ENCODE measurements at regions not wholly inside any gene's neighbourhood (a gene's known extent, or its start where the extent isn't known, plus 50 kb on each side); places are given as distances from the start of the nearest gene placed in this dataset.

GRCh38 chr1:87688136-87688535 is 359.5 kb downstream of the LMO4 start:
- H3K4me1 Mint-ChIP-seq (ENCODE audit: low read depth): no peaks in the 10 kb centered on the region
- H3K27me3 Mint-ChIP-seq (ENCODE audit: insufficient read depth): peaks cover 4% of the 10 kb centered on the region
- intact Hi-C loops (cut with micrococcal nuclease): no loop called here
- DNase-seq (ENCODE audit: low spot score): no peak
- H3K36me3 Mint-ChIP-seq (ENCODE audit: low read depth): no peaks in the 10 kb centered on the region
- H3K27ac Mint-ChIP-seq: no peak overlapping the region
- H3K9me3 Mint-ChIP-seq: no peaks in the 10 kb centered on the region
- no peak overlapping the region for H3K4me3 Mint-ChIP-seq

GRCh38 chr1:87689487-87689886 is 360.8 kb downstream of the LMO4 start:
- Mint-ChIP-seq H3K9me3 (no peaks in the 10 kb centered on the region), H3K4me3 (no peak overlapping the region), H3K27ac (no peak overlapping the region), H3K27me3 (ENCODE audit: insufficient read depth) (peaks cover 4% of the 10 kb centered on the region), H3K4me1 (ENCODE audit: low read depth) (no peaks in the 10 kb centered on the region), H3K36me3 (ENCODE audit: low read depth) (no peaks in the 10 kb centered on the region)
- intact Hi-C loops (cut with micrococcal nuclease): no loop called here
- DNase-seq (ENCODE audit: low spot score): no peak

GRCh38 chr1:87696483-87696882 is 367.8 kb downstream of the LMO4 start:
- no peaks in the 10 kb centered on the region for H3K4me1 Mint-ChIP-seq (ENCODE audit: low read depth)
- H3K27ac Mint-ChIP-seq: no peak overlapping the region
- no peaks in the 10 kb centered on the region for H3K36me3 Mint-ChIP-seq (ENCODE audit: low read depth)
- DNase-seq (ENCODE audit: low spot score): no peak
- H3K27me3 Mint-ChIP-seq (ENCODE audit: insufficient read depth): peaks cover 2% of the 10 kb centered on the region
- intact Hi-C loops (cut with micrococcal nuclease): no loop called here
- H3K9me3 Mint-ChIP-seq: peaks cover 4% of the 10 kb centered on the region
- no peak overlapping the region for H3K4me3 Mint-ChIP-seq

- no peaks in the 10 kb centered on the region for H3K4me1 Mint-ChIP-seq (ENCODE audit: low read depth)
- no peak overlapping the region for H3K27ac Mint-ChIP-seq
- H3K4me3 Mint-ChIP-seq: no peak overlapping the region
- H3K36me3 Mint-ChIP-seq (ENCODE audit: low read depth): no peaks in the 10 kb centered on the region
- intact Hi-C loops (cut with micrococcal nuclease): no loop called here
- H3K27me3 Mint-ChIP-seq (ENCODE audit: insufficient read depth): no peaks in the 10 kb centered on the region
- peaks cover 8% of the 10 kb centered on the region for H3K9me3 Mint-ChIP-seq
- no peak for DNase-seq (ENCODE audit: low spot score)
These were observed 373.8 kb downstream of the LMO4 start for GRCh38 chr1:87702455-87702854.

GRCh38 chr1:87705233-87705632 is 376.6 kb downstream of the LMO4 start:
- Mint-ChIP-seq H3K27me3 (ENCODE audit: insufficient read depth) (no peaks in the 10 kb centered on the region), H3K4me3 (no peak overlapping the region), H3K9me3 (peaks cover 8% of the 10 kb centered on the region), H3K27ac (no peak overlapping the region), H3K4me1 (ENCODE audit: low read depth) (no peaks in the 10 kb centered on the region), H3K36me3 (ENCODE audit: low read depth) (no peaks in the 10 kb centered on the region)
- intact Hi-C loops (cut with micrococcal nuclease): no loop called here
- DNase-seq (ENCODE audit: low spot score): no peak

GRCh38 chr1:87706203-87706602 is 377.5 kb downstream of the LMO4 start:
- H3K27ac Mint-ChIP-seq: no peak overlapping the region
- H3K4me1 Mint-ChIP-seq (ENCODE audit: low read depth): no peaks in the 10 kb centered on the region
- DNase-seq (ENCODE audit: low spot score): no peak
- peaks cover 3% of the 10 kb centered on the region for H3K9me3 Mint-ChIP-seq
- intact Hi-C loops (cut with micrococcal nuclease): no loop called here
- H3K4me3 Mint-ChIP-seq: no peak overlapping the region
- H3K27me3 Mint-ChIP-seq (ENCODE audit: insufficient read depth): no peaks in the 10 kb centered on the region
- H3K36me3 Mint-ChIP-seq (ENCODE audit: low read depth): no peaks in the 10 kb centered on the region

- H3K27me3 Mint-ChIP-seq (ENCODE audit: insufficient read depth): no peaks in the 10 kb centered on the region
- no peaks in the 10 kb centered on the region for H3K4me1 Mint-ChIP-seq (ENCODE audit: low read depth)
- H3K4me3 Mint-ChIP-seq: no peak overlapping the region
- peaks cover 2% of the 10 kb centered on the region for H3K9me3 Mint-ChIP-seq
- H3K36me3 Mint-ChIP-seq (ENCODE audit: low read depth): no peaks in the 10 kb centered on the region
- H3K27ac Mint-ChIP-seq: no peak overlapping the region
- no peak for DNase-seq (ENCODE audit: low spot score)
- intact Hi-C loops (cut with micrococcal nuclease): no loop called here
These were observed 378.1 kb downstream of the LMO4 start for GRCh38 chr1:87706779-87707228.

- H3K36me3 Mint-ChIP-seq (ENCODE audit: low read depth): no peaks in the 10 kb centered on the region
- intact Hi-C loops (cut with micrococcal nuclease): no loop called here
- H3K4me1 Mint-ChIP-seq (ENCODE audit: low read depth): no peaks in the 10 kb centered on the region
These were observed 378.7 kb downstream of the LMO4 start for GRCh38 chr1:87707411-87707810.

GRCh38 chr1:87712261-87713010 is 383.8 kb downstream of the LMO4 start:
- no peaks in the 10 kb centered on the region for H3K4me1 Mint-ChIP-seq (ENCODE audit: low read depth)
- H3K4me3 Mint-ChIP-seq: no peak overlapping the region
- no peak overlapping the region for H3K27ac Mint-ChIP-seq
- intact Hi-C loops (cut with micrococcal nuclease): no loop called here
- no peaks in the 10 kb centered on the region for H3K9me3 Mint-ChIP-seq
- no peak for DNase-seq (ENCODE audit: low spot score)
- peaks cover 2% of the 10 kb centered on the region for H3K27me3 Mint-ChIP-seq (ENCODE audit: insufficient read depth)
- H3K36me3 Mint-ChIP-seq (ENCODE audit: low read depth): no peaks in the 10 kb centered on the region

More at GRCh38 chr1:87707411-87707810, 378.7 kb downstream of the LMO4 start:
- Mint-ChIP-seq H3K27me3 (ENCODE audit: insufficient read depth) (no peaks in the 10 kb centered on the region), H3K27ac (no peak overlapping the region), H3K9me3 (no peaks in the 10 kb centered on the region), H3K4me3 (no peak overlapping the region)
- no peak for DNase-seq (ENCODE audit: low spot score)

- H3K27ac Mint-ChIP-seq: no peak overlapping the region
- no peak overlapping the region for H3K4me3 Mint-ChIP-seq
- intact Hi-C loops (cut with micrococcal nuclease): no loop called here
- H3K9me3 Mint-ChIP-seq: no peaks in the 10 kb centered on the region
- H3K27me3 Mint-ChIP-seq (ENCODE audit: insufficient read depth): peaks cover 2% of the 10 kb centered on the region
- no peaks in the 10 kb centered on the region for H3K4me1 Mint-ChIP-seq (ENCODE audit: low read depth)
- no peaks in the 10 kb centered on the region for H3K36me3 Mint-ChIP-seq (ENCODE audit: low read depth)
- no peak for DNase-seq (ENCODE audit: low spot score)
These were observed 385.6 kb downstream of the LMO4 start for GRCh38 chr1:87714278-87714677.

- no peak overlapping the region for H3K27ac Mint-ChIP-seq
- no peak for DNase-seq (ENCODE audit: low spot score)
- H3K9me3 Mint-ChIP-seq: no peaks in the 10 kb centered on the region
- H3K36me3 Mint-ChIP-seq (ENCODE audit: low read depth): no peaks in the 10 kb centered on the region
- no peaks in the 10 kb centered on the region for H3K4me1 Mint-ChIP-seq (ENCODE audit: low read depth)
- H3K4me3 Mint-ChIP-seq: no peak overlapping the region
- peaks cover 2% of the 10 kb centered on the region for H3K27me3 Mint-ChIP-seq (ENCODE audit: insufficient read depth)
- intact Hi-C loops (cut with micrococcal nuclease): no loop called here
These were observed 386.4 kb downstream of the LMO4 start for GRCh38 chr1:87715052-87715451.

GRCh38 chr1:87715471-87715870 is 386.8 kb downstream of the LMO4 start:
- Mint-ChIP-seq H3K27ac (no peak overlapping the region), H3K27me3 (ENCODE audit: insufficient read depth) (peaks cover 2% of the 10 kb centered on the region), H3K9me3 (no peaks in the 10 kb centered on the region), H3K36me3 (ENCODE audit: low read depth) (no peaks in the 10 kb centered on the region), H3K4me3 (no peak overlapping the region), H3K4me1 (ENCODE audit: low read depth) (no peaks in the 10 kb centered on the region)
- intact Hi-C loops (cut with micrococcal nuclease): no loop called here
- no peak for DNase-seq (ENCODE audit: low spot score)

- Mint-ChIP-seq H3K27me3 (ENCODE audit: insufficient read depth) (peaks cover 2% of the 10 kb centered on the region), H3K36me3 (ENCODE audit: low read depth) (no peaks in the 10 kb centered on the region), H3K4me3 (no peak overlapping the region), H3K9me3 (no peaks in the 10 kb centered on the region), H3K27ac (no peak overlapping the region), H3K4me1 (ENCODE audit: low read depth) (no peaks in the 10 kb centered on the region)
- intact Hi-C loops (cut with micrococcal nuclease): no loop called here
- no peak for DNase-seq (ENCODE audit: low spot score)
These were observed 388.5 kb downstream of the LMO4 start for GRCh38 chr1:87717157-87717670.

Measured in activated T-helper 1 cell treated with anti-CD3 and anti-CD28 coated beads, Interleukin-12 subunit alpha, Interleukin-12 subunit beta, Interleukin-2, Interleukin-4 antibody, amounts not matched to agents 30 ng/mL and 10 ng/mL and 1 ng/mL, durations not matched to agents 14 hours and 24 hours and 36 hours (primary cell).